ENCODE measurements at regions not wholly inside any gene's neighbourhood (a gene's known extent, or its start where the extent isn't known, plus 50 kb on each side); places are given as distances from the start of the nearest gene placed in this dataset.
"Not testable (repeated sequence)": the region's sequence is repeated elsewhere in the genome, so short reads cannot be mapped to it uniquely, and the experiment has no call there.

GRCh38 chr10:44279426-44280126 lies 105.3 kb downstream of the CXCL12 start:
- DNase-seq (ENCODE audit: low read depth in 1 of 2, low spot score in 2 of 2), result no peak
- H3K36me3 ChIP-seq, result no peaks in the 10 kb centered on the region
- no peak overlapping the region for H3K4me3 ChIP-seq
- H3K27ac ChIP-seq, result no peak overlapping the region
- no peaks in the 10 kb centered on the region for H3K27me3 ChIP-seq (replicated peaks)
- no peaks in the 10 kb centered on the region for H3K9me3 ChIP-seq (replicated peaks)
- H3K4me1 ChIP-seq (replicated peaks), result no peaks in the 10 kb centered on the region

GRCh38 chr10:44278837-44279324 lies 106.0 kb downstream of the CXCL12 start:
- H3K9me3 ChIP-seq (replicated peaks), result no peaks in the 10 kb centered on the region
- H3K4me1 ChIP-seq (replicated peaks), result no peaks in the 10 kb centered on the region
- H3K27ac ChIP-seq, result no peak overlapping the region
- H3K4me3 ChIP-seq, result no peak overlapping the region
- no peak for DNase-seq (ENCODE audit: low read depth in 1 of 2, low spot score in 2 of 2)
- no peaks in the 10 kb centered on the region for H3K36me3 ChIP-seq
- H3K27me3 ChIP-seq (replicated peaks), result no peaks in the 10 kb centered on the region

- H3K36me3 ChIP-seq; H3K27me3 ChIP-seq (replicated peaks); H3K9me3 ChIP-seq (replicated peaks); H3K4me3 ChIP-seq; H3K27ac ChIP-seq; DNase-seq (ENCODE audit: low read depth in 1 of 2, low spot score in 2 of 2); H3K4me1 ChIP-seq (replicated peaks): not testable (repeated sequence)
Observed at GRCh38 chr10:44268435-44268948, 116.4 kb downstream of the CXCL12 start.

- Histone ChIP-seq H3K27ac (no peak overlapping the region), H3K36me3 (no peaks in the 10 kb centered on the region), H3K4me1 (replicated peaks) (no peaks in the 10 kb centered on the region), H3K27me3 (replicated peaks) (no peaks in the 10 kb centered on the region), H3K4me3 (no peak overlapping the region), H3K9me3 (replicated peaks) (0 out of 2 replicates have a peak, but pooled peaks cover 5% of the 10 kb centered on the region)
- DNase-seq (ENCODE audit: low read depth in 1 of 2, low spot score in 2 of 2), result no peak
Observed at GRCh38 chr10:44267007-44267406, 117.9 kb downstream of the CXCL12 start.

- no peak for DNase-seq (ENCODE audit: low read depth in 1 of 2, low spot score in 2 of 2)
- Histone ChIP-seq H3K4me1 (replicated peaks) (no peaks in the 10 kb centered on the region), H3K36me3 (no peaks in the 10 kb centered on the region), H3K27me3 (replicated peaks) (no peaks in the 10 kb centered on the region), H3K9me3 (replicated peaks) (0 out of 2 replicates have a peak, but pooled peaks cover 5% of the 10 kb centered on the region), H3K27ac (no peak overlapping the region), H3K4me3 (no peak overlapping the region)
Observed at GRCh38 chr10:44264244-44264643, 120.7 kb downstream of the CXCL12 start.

GRCh38 chr10:44263771-44264170 lies 121.1 kb downstream of the CXCL12 start:
- Histone ChIP-seq H3K4me1 (replicated peaks) (no peaks in the 10 kb centered on the region), H3K4me3 (no peak overlapping the region), H3K9me3 (replicated peaks) (0 out of 2 replicates have a peak, but pooled peaks cover 5% of the 10 kb centered on the region), H3K27ac (no peak overlapping the region), H3K36me3 (no peaks in the 10 kb centered on the region), H3K27me3 (replicated peaks) (no peaks in the 10 kb centered on the region)
- no peak for DNase-seq (ENCODE audit: low read depth in 1 of 2, low spot score in 2 of 2)

GRCh38 chr10:44262551-44263251 lies 122.2 kb downstream of the CXCL12 start:
- 0 out of 2 replicates have a peak, but pooled peaks cover 5% of the 10 kb centered on the region for H3K9me3 ChIP-seq (replicated peaks)
- H3K27me3 ChIP-seq (replicated peaks), result no peaks in the 10 kb centered on the region
- H3K4me3 ChIP-seq, result no peak overlapping the region
- DNase-seq (ENCODE audit: low read depth in 1 of 2, low spot score in 2 of 2), result no peak
- H3K27ac ChIP-seq, result no peak overlapping the region
- H3K36me3 ChIP-seq, result no peaks in the 10 kb centered on the region
- H3K4me1 ChIP-seq (replicated peaks), result no peaks in the 10 kb centered on the region

- Histone ChIP-seq H3K27me3 (replicated peaks) (no peaks in the 10 kb centered on the region), H3K9me3 (replicated peaks) (0 out of 2 replicates have a peak, but pooled peaks cover 3% of the 10 kb centered on the region), H3K36me3 (no peaks in the 10 kb centered on the region), H3K4me3 (no peak overlapping the region), H3K4me1 (replicated peaks) (no peaks in the 10 kb centered on the region), H3K27ac (no peak overlapping the region)
- no peak for DNase-seq (ENCODE audit: low read depth in 1 of 2, low spot score in 2 of 2)
Observed at GRCh38 chr10:44261710-44262455, 123.0 kb downstream of the CXCL12 start.

GRCh38 chr10:44261296-44261695 lies 123.6 kb downstream of the CXCL12 start:
- Histone ChIP-seq H3K4me3 (no peak overlapping the region), H3K4me1 (replicated peaks) (no peaks in the 10 kb centered on the region), H3K27me3 (replicated peaks) (no peaks in the 10 kb centered on the region), H3K36me3 (no peaks in the 10 kb centered on the region), H3K9me3 (replicated peaks) (0 out of 2 replicates have a peak, but pooled peaks cover 3% of the 10 kb centered on the region), H3K27ac (no peak overlapping the region)
- DNase-seq (ENCODE audit: low read depth in 1 of 2, low spot score in 2 of 2), result no peak

- Histone ChIP-seq H3K36me3 (no peaks in the 10 kb centered on the region), H3K4me1 (replicated peaks) (no peaks in the 10 kb centered on the region), H3K27me3 (replicated peaks) (no peaks in the 10 kb centered on the region), H3K27ac (no peak overlapping the region), H3K9me3 (replicated peaks) (0 out of 2 replicates have a peak, but pooled peaks cover 3% of the 10 kb centered on the region), H3K4me3 (no peak overlapping the region)
- DNase-seq (ENCODE audit: low read depth in 1 of 2, low spot score in 2 of 2), result no peak
Observed at GRCh38 chr10:44260286-44260928, 124.5 kb downstream of the CXCL12 start.

- no peak for DNase-seq (ENCODE audit: low read depth in 1 of 2, low spot score in 2 of 2)
- H3K9me3 ChIP-seq (replicated peaks), result 0 out of 2 replicates have a peak, but pooled peaks cover 3% of the 10 kb centered on the region
- no peak overlapping the region for H3K4me3 ChIP-seq
- H3K4me1 ChIP-seq (replicated peaks), result no peaks in the 10 kb centered on the region
- H3K27ac ChIP-seq, result no peak overlapping the region
- no peaks in the 10 kb centered on the region for H3K27me3 ChIP-seq (replicated peaks)
- H3K36me3 ChIP-seq, result no peaks in the 10 kb centered on the region
Observed at GRCh38 chr10:44259090-44259874, 125.6 kb downstream of the CXCL12 start.

GRCh38 chr10:44258460-44259089 lies 126.3 kb downstream of the CXCL12 start:
- no peak for DNase-seq (ENCODE audit: low read depth in 1 of 2, low spot score in 2 of 2)
- Histone ChIP-seq H3K27ac (no peak overlapping the region), H3K27me3 (replicated peaks) (no peaks in the 10 kb centered on the region), H3K4me1 (replicated peaks) (no peaks in the 10 kb centered on the region), H3K4me3 (no peak overlapping the region), H3K36me3 (no peaks in the 10 kb centered on the region), H3K9me3 (replicated peaks) (0 out of 2 replicates have a peak, but pooled peaks cover 3% of the 10 kb centered on the region)

Measured in SJSA1 (cell line).